Endothelial cell of umbilical vein (primary cell): ENCODE measurements at regions not wholly inside any gene's neighbourhood (a gene's known extent, or its start where the extent isn't known, plus 50 kb on each side); places are given as distances from the start of the nearest gene placed in this dataset.

Experiments used
- BruUV-seq: library from RNA; stranded (reverse); fragments of 400-500 nt; replicated peaks from 2 replicates; lab custom pipeline; 2021; lab: Mats Ljungman, UMichigan
- CTCF ChIA-PET: fragments of 300-600, 350-600 bp; sonication (Branson Sonifier 250); formaldehyde crosslinking; loops from one replicate; lab custom pipeline; 2021; ENCODE audit warnings: antibody characterized with exemption, inconsistent platforms; lab: Charles Lee
- POLR2A ChIA-PET: fragments of 300-600, 350-600 bp; sonication (Branson Sonifier 250); formaldehyde crosslinking; loops from one replicate; lab custom pipeline; 2021; ENCODE audit warnings: antibody characterized with exemption, inconsistent platforms; lab: Charles Lee
- DNase-seq: peaks from one replicate; pipeline ENCODE4 v3.0.0-alpha.2; 2011; ENCODE audit warnings: low read depth, low spot score
- FAIRE-seq: peaks from 2 replicates; lab custom pipeline; 2011; peaks lifted over from hg19 to GRCh38; lab: Jason Lieb, UNC
- H2AFZ ChIP-seq: 2 replicates; pipeline ENCODE4 v1.6.0; 2012; ENCODE audit warnings: low read depth, low read length, control low read depth, inconsistent platforms
- H3K27ac ChIP-seq: 2 replicates; pipeline ENCODE4 v1.5.1; 2011; ENCODE audit warnings: low read depth, mild to moderate bottlenecking, control low read depth, low read length, moderate library complexity; ENCODE audit not compliant: insufficient read depth
- H3K27me3 ChIP-seq, 2 experiments: 2 replicates each; pipeline versions ENCODE4 v1.6.0 to v1.6.1; 2011; ENCODE audit warnings: low read length in 2 of 2, mixed read lengths in 1 of 2; ENCODE audit not compliant: control insufficient read depth in 2 of 2, insufficient read depth in 2 of 2
- H3K36me3 ChIP-seq, 2 experiments: 2 replicates in 1 of 2; 3 replicates in 1 of 2; pipeline ENCODE4 v1.5.1; 2011; ENCODE audit warnings: low read length in 2 of 2, mild to moderate bottlenecking in 1 of 2, moderate library complexity in 1 of 2; ENCODE audit not compliant: control insufficient read depth in 2 of 2, insufficient read depth in 2 of 2; ENCODE audit errors: extremely low read depth in 1 of 2
- H3K4me1 ChIP-seq: 3 replicates; pipeline ENCODE4 v1.5.1; 2011; ENCODE audit warnings: mild to moderate bottlenecking, low read length; ENCODE audit not compliant: control insufficient read depth, insufficient read depth; ENCODE audit errors: extremely low read depth
- H3K4me2 ChIP-seq: 2 replicates; pipeline ENCODE4 v1.6.1; 2011; ENCODE audit warnings: low read length, control low read depth, mixed read lengths; ENCODE audit not compliant: insufficient read depth
- H3K4me3 ChIP-seq, 3 experiments: fragments of 200-600 bp in 1 of 3; sonication (generic), shearing (Covaris generic) in 1 of 3; replicated peaks in 1 of 3; 2 replicates each; pipeline ENCODE4 v1.5.1; 2011 to 2016; ENCODE audit warnings: control low read depth in 3 of 3, low read length in 3 of 3, mild to moderate bottlenecking in 2 of 3, inconsistent platforms in 1 of 3, low read depth in 1 of 3, moderate library complexity in 1 of 3; ENCODE audit not compliant: insufficient read depth in 1 of 3
- H3K79me2 ChIP-seq: 2 replicates; pipeline ENCODE4 v1.6.0; 2012; ENCODE audit warnings: low read length, inconsistent platforms; ENCODE audit not compliant: control insufficient read depth, insufficient read depth
- H3K9ac ChIP-seq: replicated peaks from 2 replicates; pipeline ENCODE3; 2011; ENCODE audit warnings: low read length, control low read depth; ENCODE audit not compliant: insufficient read depth; ENCODE audit errors: extremely low read depth
- H3K9me1 ChIP-seq: replicated peaks from 3 replicates; pipeline ENCODE4 v1.6.0; 2011; ENCODE audit warnings: mild to moderate bottlenecking, low read length; ENCODE audit not compliant: control insufficient read depth, insufficient read depth; ENCODE audit errors: extremely low read depth
- H3K9me3 ChIP-seq: replicated peaks from 2 replicates; pipeline ENCODE4 v1.5.1; 2012; ENCODE audit warnings: low read length, inconsistent platforms; ENCODE audit not compliant: control insufficient read depth, insufficient read depth
- H4K20me1 ChIP-seq: replicated peaks from 2 replicates; pipeline ENCODE3; 2011; ENCODE audit warnings: mild to moderate bottlenecking, low read length; ENCODE audit not compliant: control insufficient read depth, insufficient read depth; ENCODE audit errors: extremely low read depth
- EZH2 ChIP-seq: IDR thresholded peaks from 2 replicates; pipeline ENCODE4 v1.6.1; 2012; ENCODE audit warnings: borderline replicate concordance, low read depth, mild to moderate bottlenecking, moderate library complexity, low read length, inconsistent platforms; ENCODE audit not compliant: severe bottlenecking
- FOS ChIP-seq: IDR thresholded peaks from 2 replicates; pipeline ENCODE4 v1.6.1; 2011; ENCODE audit warnings: mild to moderate bottlenecking, low read length, moderate library complexity, borderline replicate concordance; ENCODE audit not compliant: insufficient read depth
- GATA2 ChIP-seq: IDR thresholded peaks from 2 replicates; pipeline ENCODE4 v1.7.0; 2011; ENCODE audit warnings: low read depth, mild to moderate bottlenecking, moderate library complexity, mixed read lengths, low read length; ENCODE audit not compliant: insufficient read length, insufficient read depth
- JUN ChIP-seq: IDR thresholded peaks from 2 replicates; pipeline ENCODE4 v1.6.1; 2011; ENCODE audit warnings: borderline replicate concordance, low read depth; ENCODE audit not compliant: insufficient read length, insufficient read depth
- MYC ChIP-seq: IDR thresholded peaks from one replicate; pipeline ENCODE4 v1.6.1; 2011; ENCODE audit warnings: mild to moderate bottlenecking, low read depth, low read length
- POLR2A ChIP-seq: IDR thresholded peaks from 2 replicates; pipeline ENCODE4 v1.6.1; 2012; ENCODE audit warnings: low read depth, mild to moderate bottlenecking, control low read depth, low read length
- POLR2AphosphoS5 ChIP-seq: IDR thresholded peaks from 2 replicates; pipeline ENCODE4 v1.6.1; 2012; ENCODE audit warnings: low read depth, mild to moderate bottlenecking, control low read depth, low read length, moderate library complexity; ENCODE audit not compliant: insufficient read depth
- dilution Hi-C: fragments of 300-500 bp; cut with MboI; formaldehyde crosslinking; loops from one replicate; pipeline ENCODE4 v1.15.0; 2019; ENCODE audit warnings: low sequenced_read_pairs; ENCODE audit not compliant: extremely low pct_ligation_motif_present
- intact Hi-C: fragments of 100-400 bp; cut with micrococcal nuclease; formaldehyde crosslinking; loops from one replicate; pipeline ENCODE4 v1.10.0; 2022
- TF ChIP-seq, protein P1 (sequence below): IDR thresholded peaks from 2 replicates; pipeline ENCODE4 v1.6.1; 2011; ENCODE audit not compliant: insufficient read depth, insufficient read length
- TF ChIP-seq, protein P2 (sequence below), 2 donors: IDR thresholded peaks; 1 replicate in 1 of 2; 2 replicates in 1 of 2; pipeline ENCODE4 v1.5.1; 2011; ENCODE audit warnings: low read length in 2 of 2, mild to moderate bottlenecking in 2 of 2, moderate library complexity in 2 of 2, control low read depth in 1 of 2, inconsistent platforms in 1 of 2, low read depth in 1 of 2; ENCODE audit not compliant: insufficient read depth in 1 of 2; ENCODE audit errors: extremely low read depth in 1 of 2

DNA sequence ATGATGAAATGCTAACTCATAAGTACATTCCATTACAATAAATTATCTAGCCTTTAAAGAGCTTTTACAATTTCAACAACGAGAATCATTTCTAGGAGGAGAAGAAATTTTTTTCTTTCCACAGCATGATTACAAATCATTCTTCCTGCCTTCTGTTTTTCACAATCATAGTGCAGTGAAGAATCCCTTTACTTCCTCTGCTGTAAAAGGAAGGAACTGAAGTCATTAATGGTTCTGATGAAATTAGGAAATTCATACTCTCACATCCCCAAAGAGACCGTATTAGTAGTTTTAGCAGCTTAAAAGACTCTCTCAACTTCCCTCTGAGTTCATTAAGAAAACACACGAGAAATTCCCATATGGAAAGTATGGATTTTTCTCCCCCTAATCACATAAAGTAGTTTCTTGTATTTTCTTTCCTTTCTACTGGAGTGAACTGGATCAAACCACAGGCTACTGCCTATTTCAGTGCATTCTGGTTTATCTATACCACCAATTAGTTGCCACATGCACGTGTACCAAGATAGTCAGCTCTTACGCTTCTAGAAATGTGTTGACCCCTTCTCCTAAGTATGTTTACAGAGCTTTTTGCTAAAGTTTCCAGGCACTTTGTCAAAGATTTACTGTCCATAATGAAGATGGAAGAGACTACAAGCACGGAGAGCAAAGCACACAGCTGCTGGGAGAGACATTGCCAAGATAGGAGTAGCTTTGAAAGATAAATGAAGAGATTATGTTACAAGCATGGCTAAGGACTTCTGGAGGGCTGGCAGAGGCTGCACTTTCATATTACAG is 58.9 kb upstream of the KITLG start:
- Histone ChIP-seq H3K4me1 (peaks cover 16% of the 10 kb centered on the region), H3K27ac (peak overlapping the region; percentile 59), H2AFZ (peak overlapping the region; percentile 72), H3K9me3 (no peaks in the 10 kb centered on the region), H3K36me3 (no peaks in the 10 kb centered on the region), H3K9ac (no peak overlapping the region), H3K27me3 (no peaks in the 10 kb centered on the region), H3K79me2 (no peaks in the 10 kb centered on the region), H3K4me3 (no peak overlapping the region), H3K4me2 (peak overlapping the region; percentile 91), H3K9me1 (no peaks in the 10 kb centered on the region), H4K20me1 (no peaks in the 10 kb centered on the region)
- ChIA-PET CTCF (interaction anchor here (1.1 to 3.0 kb wide), 7 partner anchors 11 to 355 kb away, joined by 3 to 32 read pairs (median 3); no protein-coding TSS in a partner anchor), POLR2A (interaction anchor here (0.6 to 1.0 kb wide), 2 partner anchors 59 to 167 kb away, joined by 4 to 5 read pairs; partner anchors contain the start of gene KITLG)
- no peak for TF ChIP-seq POLR2AphosphoS5
- peak; percentile 41 for TF ChIP-seq FOS
- no peak for TF ChIP-seq MYC
- TF ChIP-seq EZH2: no peak
- TF ChIP-seq, protein P1, sequence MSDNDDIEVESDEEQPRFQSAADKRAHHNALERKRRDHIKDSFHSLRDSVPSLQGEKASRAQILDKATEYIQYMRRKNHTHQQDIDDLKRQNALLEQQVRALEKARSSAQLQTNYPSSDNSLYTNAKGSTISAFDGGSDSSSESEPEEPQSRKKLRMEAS: no peak
- intact Hi-C loops (loop anchor here (1.0 to 10.0 kb wide), 3 partner anchors 60 to 886 kb away; partner anchors contain the start of genes GALNT4 and POC1B), dilution Hi-C loops (no loop called here)
- DNase-seq: peak; percentile 60
- TSS peak; percentile 96 for BruUV-seq
- peak; percentile 44 for FAIRE-seq

DNA sequence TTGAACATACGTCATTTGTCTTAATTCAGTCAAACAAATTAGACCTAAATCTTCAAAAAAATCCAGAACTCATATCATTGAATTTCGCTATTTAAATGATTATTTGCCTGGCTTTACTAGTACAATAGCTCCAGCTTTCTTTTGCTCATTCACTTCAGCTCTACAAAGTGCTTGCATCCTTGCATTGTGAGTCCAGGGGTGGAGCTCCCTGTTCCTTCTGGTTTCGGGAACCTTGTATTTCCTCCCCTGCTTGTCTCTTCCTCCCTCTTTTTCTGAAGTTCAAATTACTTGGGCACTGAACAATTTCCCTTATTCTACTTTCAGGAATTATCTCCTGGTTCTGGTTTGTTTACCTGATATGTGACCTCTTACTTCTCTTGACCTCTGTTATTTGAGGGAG is 58.1 kb upstream of the KITLG start:
- H3K9me1 ChIP-seq: no peaks in the 10 kb centered on the region
- no peaks in the 10 kb centered on the region for H3K36me3 ChIP-seq
- dilution Hi-C loops: no loop called here
- intact Hi-C loops: loop anchor here (2.0 to 10.0 kb wide), 2 partner anchors 60 to 886 kb away; partner anchors contain the start of genes GALNT4 and POC1B
- no peak overlapping the region for H3K9ac ChIP-seq
- H3K4me1 ChIP-seq: peaks cover 16% of the 10 kb centered on the region
- FAIRE-seq: no peak
- peak overlapping the region; percentile 59 for H3K27ac ChIP-seq
- H4K20me1 ChIP-seq: no peaks in the 10 kb centered on the region
- ChIA-PET POLR2A (interaction anchor here (0.8 to 1.0 kb wide), 2 partner anchors 58 kb away, joined by 4 to 6 read pairs; partner anchors contain the start of gene KITLG), CTCF (interaction anchor here (0.9 to 3.0 kb wide), 7 partner anchors 10 to 356 kb away, joined by 3 to 32 read pairs (median 4); no protein-coding TSS in a partner anchor)
- peak overlapping the region; percentile 91 for H3K4me2 ChIP-seq
- peak overlapping the region; percentile 29 for H2AFZ ChIP-seq
- no peak overlapping the region for H3K4me3 ChIP-seq
- TF ChIP-seq JUN: no peak
- TF ChIP-seq, protein P1: no peak
- TF ChIP-seq, protein P2, sequence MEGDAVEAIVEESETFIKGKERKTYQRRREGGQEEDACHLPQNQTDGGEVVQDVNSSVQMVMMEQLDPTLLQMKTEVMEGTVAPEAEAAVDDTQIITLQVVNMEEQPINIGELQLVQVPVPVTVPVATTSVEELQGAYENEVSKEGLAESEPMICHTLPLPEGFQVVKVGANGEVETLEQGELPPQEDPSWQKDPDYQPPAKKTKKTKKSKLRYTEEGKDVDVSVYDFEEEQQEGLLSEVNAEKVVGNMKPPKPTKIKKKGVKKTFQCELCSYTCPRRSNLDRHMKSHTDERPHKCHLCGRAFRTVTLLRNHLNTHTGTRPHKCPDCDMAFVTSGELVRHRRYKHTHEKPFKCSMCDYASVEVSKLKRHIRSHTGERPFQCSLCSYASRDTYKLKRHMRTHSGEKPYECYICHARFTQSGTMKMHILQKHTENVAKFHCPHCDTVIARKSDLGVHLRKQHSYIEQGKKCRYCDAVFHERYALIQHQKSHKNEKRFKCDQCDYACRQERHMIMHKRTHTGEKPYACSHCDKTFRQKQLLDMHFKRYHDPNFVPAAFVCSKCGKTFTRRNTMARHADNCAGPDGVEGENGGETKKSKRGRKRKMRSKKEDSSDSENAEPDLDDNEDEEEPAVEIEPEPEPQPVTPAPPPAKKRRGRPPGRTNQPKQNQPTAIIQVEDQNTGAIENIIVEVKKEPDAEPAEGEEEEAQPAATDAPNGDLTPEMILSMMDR (IDR thresholded peaks at IDR 0.05; ENCODE audit: extremely low read depth in 1 of 2, insufficient read depth in 1 of 2, low read depth in 1 of 2, low read length in 2 of 2): no peak
- TF ChIP-seq EZH2: no peak
- TF ChIP-seq POLR2A: no peak
- no peak for TF ChIP-seq POLR2AphosphoS5
- no peak for TF ChIP-seq FOS
- TF ChIP-seq GATA2: no peak
- no peak for TF ChIP-seq MYC
- H3K9me3 ChIP-seq: no peaks in the 10 kb centered on the region
- BruUV-seq: no TSS peak
- no peaks in the 10 kb centered on the region for H3K79me2 ChIP-seq
- peak; percentile 25 for DNase-seq
- H3K27me3 ChIP-seq: no peaks in the 10 kb centered on the region
